ENCODE measurements at regions not wholly inside any gene's neighbourhood (a gene's known extent, or its start where the extent isn't known, plus 50 kb on each side); places are given as distances from the start of the nearest gene placed in this dataset.

- no peak for DNase-seq
These were observed 360.0 kb upstream of the PROK2 start for GRCh38 chr3:72144773-72145505.

- DNase-seq, result no peak
These were observed 359.2 kb upstream of the PROK2 start for GRCh38 chr3:72143966-72144717.

- no peak for DNase-seq
These were observed 358.4 kb upstream of the PROK2 start for GRCh38 chr3:72143322-72143721.

DNA sequence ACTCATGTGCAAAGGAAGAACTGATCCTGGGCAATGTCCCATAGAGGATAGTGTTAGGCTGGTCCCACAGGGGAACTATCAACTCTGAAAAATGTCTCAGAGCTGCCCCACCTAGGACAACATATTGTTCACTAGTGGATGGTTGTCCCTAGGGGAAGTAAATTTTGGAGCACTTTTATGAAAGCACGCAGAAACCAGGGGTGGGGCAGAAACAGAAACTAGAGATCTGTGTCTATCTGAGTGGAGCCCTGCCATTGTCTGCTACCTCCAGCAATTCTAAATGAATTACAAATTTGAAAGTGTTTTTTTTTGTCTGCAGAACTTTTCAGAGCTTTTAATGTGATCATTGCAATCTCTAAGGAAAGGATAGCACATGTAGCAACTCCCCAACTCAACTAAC is 357.1 kb upstream of the PROK2 start:
- DNase-seq, result no peak

- no peak for DNase-seq
These were observed 356.3 kb upstream of the PROK2 start for GRCh38 chr3:72141264-72141663.

DNA sequence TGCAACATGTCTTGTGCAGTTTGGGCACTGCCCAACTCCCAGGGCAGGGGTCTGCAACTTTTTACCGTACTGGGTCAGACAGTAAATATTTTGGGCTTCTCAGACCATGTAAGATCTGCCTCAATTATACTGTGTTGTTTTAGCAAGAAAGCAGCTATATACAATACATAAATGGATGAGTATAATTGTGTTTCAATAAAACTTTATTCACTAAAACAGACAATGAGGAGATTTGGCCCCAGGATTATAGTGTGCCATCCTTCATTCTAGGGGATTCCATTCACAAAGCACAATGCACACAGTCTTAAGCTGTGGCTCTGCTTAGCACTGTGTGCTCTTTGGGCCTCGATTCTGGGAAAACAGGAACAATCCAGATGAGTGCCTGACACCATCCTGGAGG is 354.4 kb upstream of the PROK2 start:
- DNase-seq, result no peak

GRCh38 chr3:72137865-72138861 is 353.2 kb upstream of the PROK2 start:
- peak; percentile 65 for DNase-seq

- no peak for DNase-seq
These were observed 350.7 kb upstream of the PROK2 start for GRCh38 chr3:72135636-72136035.

DNA sequence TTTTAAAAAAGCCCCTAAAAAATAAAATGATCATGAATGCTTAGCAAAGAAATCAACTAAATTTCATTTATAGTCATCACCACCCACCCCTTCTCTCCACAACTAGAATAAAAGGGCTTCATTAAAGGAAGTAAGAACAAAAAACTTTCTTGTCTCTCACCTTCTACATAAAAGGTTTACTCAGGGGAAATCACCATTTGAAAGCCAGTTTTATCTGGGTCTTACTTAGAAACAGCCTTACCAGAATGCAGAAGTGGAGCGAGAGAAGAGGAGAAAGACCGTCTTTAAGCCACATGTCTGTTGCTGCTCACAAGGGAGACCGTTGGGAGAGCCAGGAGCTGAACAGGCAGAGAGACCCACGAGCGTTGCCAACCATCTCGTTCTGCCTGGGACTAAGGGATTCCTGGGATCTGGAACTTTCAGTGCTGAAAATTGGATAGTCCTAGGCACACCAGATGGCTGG is 350.1 kb upstream of the PROK2 start:
- DNase-seq, result no peak

- no peak for DNase-seq
These were observed 348.5 kb upstream of the PROK2 start for GRCh38 chr3:72133329-72134011.

GRCh38 chr3:72131899-72132298 is 347.0 kb upstream of the PROK2 start:
- DNase-seq, result no peak

DNA sequence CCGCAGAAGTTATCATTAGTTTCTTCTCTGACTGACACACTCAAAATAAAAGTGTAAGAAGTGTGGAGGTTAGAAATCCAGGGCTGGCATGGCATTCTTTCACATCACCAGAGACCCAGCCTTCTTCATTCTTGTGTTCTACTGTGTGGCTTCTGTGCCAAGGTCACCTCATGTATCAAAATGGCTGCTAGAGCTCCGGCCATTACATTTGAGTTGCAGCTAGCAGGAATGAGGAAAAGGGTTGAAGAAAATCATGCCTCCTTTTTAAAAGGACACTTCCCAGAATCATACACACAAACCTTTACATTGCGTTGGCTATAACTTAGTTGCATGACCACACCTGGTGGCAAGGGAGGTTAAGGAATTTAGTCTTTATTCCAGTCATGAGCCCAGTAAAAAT is 345.6 kb upstream of the PROK2 start:
- no peak for DNase-seq

DNA sequence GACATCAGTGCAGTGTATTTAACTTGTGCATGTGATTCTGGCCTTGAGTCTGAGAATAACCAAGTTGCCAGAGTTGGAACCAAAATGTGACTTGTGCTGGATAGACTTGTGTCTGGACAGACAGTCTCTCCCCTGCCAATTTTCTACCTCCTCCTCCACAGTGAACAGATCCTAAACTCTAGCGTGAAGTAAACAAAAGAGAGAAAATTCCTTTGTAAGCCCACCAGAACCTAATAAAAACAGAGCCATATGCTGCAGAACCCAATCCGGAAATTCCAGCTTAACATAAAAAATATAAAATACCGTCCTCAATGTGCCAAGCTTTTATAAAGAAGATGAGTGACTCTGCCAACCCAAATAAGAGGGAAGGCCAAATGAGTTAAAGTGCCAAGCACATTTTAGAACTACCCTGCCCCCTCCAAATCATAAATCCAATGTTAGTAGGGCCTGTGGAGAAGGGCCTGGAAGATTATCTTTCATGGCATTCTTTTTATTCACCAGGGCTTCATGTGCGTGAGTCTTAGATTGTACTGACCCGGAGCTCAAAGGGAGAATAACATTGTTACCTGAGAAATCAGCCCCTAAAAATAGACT is 344.6 kb upstream of the PROK2 start:
- DNase-seq, result no peak

DNA sequence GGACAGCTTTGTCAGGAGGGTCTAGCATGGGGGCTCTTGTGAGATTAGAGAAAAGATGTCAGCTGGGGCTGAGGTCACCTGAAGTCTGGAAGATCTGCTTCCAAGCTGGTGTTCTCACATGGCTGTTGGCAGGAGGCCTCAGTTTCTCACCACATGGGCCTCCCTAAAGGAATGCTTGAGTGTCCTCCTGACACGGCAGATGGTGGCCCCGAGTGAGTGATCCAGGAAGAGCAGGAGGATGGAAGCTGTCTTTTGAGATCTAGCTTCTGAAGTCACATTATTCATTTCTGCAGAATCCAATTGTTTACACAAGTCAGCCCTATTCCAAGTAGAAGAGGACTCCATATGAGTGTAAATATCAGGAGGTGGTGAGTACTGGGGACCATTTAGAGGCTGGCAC is 344.0 kb upstream of the PROK2 start:
- no peak for DNase-seq

DNA sequence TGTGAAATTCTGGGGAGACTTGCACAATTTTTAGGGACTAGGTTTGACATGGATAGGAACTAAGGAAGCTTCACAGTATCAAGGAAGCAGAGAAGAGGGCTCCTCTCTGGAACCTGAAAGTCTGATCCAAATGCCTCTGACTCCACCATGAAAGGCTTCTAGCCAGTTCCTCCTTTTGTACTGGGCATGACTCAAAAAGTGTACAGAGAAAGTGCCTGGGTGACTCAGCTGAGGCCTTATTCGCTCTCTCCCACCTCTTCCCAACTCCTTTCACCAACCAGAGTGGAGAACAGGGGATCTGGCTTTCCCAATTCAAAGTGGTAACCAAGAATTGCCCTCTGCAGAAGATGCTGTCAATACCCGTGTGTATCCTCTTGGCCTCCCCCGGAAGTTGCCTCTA is 342.9 kb upstream of the PROK2 start:
- DNase-seq, result no peak

DNA sequence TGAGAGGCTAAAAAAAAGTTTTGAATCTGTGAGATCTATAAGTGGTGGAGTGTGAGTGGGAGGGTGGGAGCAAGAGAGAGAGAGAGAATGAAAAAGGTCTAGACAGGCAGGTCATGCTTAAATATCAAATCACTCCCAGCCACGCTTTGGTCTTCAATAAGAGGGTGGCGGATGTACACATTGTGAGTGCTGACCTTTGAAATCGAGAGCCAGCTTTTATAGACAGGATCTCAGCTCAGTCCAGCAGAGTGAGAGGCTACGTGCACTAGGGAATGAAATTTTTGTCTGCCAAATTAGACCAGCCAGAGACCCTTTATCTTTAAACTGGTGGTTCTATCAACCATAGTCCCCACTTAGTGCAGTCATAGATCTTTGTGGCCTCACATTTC is 342.3 kb upstream of the PROK2 start:
- DNase-seq, result no peak

DNA sequence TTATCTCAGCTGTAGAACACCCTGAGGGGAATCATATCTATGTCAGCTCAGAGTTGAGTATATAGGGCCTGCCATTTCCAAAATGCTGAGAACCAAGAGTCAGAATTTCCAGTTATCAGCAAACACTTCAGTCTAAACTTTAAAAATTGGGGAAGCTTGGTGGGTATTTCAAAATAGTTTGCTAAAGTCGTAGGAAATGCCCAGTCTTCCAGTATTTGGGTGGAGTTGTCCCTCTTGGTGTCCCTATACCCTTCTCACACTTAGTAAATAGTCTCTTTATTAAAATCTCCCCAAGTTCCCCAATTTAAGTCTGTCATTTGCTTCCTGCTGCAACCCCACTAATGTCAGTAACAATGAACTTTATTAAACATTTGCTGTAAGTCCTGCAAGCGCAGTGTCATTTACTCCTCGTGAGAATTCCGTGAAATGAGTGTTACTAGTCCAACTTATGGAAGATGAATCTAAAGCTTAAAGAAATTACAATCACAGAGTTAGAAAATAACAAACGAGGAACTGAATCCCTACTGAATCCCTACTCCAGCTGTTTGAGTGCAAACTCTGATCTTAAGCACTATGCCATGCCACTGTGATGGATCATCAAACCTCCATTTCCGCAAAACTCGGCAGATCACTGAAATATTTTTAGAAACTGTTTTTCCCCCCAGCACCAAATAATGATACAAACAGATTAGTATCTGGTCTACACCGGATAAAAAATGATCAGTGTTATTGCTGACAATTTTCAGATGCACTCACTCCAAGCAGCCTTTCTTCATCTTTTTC is 341.7 kb upstream of the PROK2 start:
- DNase-seq, result no peak

DNA sequence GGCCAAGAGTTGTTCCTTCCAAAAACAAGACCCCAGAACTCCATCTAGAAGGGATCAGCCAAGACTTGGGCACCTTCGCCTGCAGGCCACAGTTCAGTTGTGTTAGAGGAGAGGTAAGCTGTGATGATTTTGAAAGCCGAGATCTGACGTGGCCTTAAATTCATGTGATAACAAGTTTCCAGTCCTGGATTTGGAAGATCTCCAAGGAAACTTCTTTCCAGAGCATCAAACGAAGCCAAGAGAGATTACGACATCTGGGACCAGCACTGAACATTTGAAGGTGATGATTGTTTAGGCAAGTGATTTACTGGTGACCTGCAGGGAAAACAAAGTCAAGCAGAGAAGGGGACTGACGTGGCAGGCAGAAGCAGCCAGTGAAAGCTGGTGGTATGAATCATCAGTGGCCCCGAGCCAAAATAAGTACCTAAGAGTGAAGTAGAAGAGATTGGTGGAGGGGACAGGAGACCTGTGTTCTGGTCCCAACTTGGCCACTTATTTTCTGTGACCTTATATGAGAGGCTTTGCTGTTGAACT is 339.0 kb upstream of the PROK2 start:
- DNase-seq, result no peak

- DNase-seq, result no peak
These were observed 336.1 kb upstream of the PROK2 start for GRCh38 chr3:72120806-72121778.

DNA sequence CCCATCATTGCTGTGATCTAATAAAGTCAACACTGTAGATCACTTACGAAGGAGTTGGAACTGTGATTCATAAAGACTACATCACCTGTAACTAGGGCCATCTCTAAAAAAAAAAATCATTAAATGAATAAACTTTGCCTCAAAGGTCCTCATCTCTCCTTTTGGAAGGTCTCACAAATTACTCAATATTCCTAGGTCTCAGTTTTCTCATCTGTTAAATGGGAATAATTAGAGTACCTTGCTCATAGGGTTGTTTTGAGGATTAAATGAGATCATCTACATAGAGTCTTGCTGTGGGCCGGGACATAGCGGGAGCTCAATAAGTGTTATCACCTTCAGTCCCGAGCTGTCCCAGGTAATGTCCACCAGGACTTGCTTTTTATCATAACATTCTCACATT is 335.1 kb upstream of the PROK2 start:
- DNase-seq, result no peak
